ENCODE measurements at regions not wholly inside any gene's neighbourhood (a gene's known extent, or its start where the extent isn't known, plus 50 kb on each side); places are given as distances from the start of the nearest gene placed in this dataset.

DNA sequence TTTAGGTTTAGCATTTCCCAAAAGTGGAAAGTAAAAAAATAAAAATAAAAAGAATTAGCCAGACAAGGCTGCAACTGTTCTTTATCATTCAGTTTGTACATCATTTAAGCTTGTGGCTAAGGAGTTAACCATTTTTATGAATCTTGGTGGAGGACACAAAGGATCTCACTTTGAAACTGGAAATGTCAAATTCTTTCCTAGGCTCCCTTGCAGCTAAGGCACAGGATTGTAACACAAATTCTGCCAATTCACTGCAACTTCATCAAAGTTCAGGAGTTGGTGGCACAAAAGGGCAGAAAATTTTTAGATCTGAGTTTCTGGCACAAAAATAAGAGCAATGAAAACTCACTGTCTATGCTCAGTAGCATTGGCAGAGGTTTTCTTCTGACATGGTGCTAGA lies 211.2 kb upstream of the SYT10 start:
- TF ChIP-seq, protein P1, sequence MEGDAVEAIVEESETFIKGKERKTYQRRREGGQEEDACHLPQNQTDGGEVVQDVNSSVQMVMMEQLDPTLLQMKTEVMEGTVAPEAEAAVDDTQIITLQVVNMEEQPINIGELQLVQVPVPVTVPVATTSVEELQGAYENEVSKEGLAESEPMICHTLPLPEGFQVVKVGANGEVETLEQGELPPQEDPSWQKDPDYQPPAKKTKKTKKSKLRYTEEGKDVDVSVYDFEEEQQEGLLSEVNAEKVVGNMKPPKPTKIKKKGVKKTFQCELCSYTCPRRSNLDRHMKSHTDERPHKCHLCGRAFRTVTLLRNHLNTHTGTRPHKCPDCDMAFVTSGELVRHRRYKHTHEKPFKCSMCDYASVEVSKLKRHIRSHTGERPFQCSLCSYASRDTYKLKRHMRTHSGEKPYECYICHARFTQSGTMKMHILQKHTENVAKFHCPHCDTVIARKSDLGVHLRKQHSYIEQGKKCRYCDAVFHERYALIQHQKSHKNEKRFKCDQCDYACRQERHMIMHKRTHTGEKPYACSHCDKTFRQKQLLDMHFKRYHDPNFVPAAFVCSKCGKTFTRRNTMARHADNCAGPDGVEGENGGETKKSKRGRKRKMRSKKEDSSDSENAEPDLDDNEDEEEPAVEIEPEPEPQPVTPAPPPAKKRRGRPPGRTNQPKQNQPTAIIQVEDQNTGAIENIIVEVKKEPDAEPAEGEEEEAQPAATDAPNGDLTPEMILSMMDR (IDR thresholded peaks at IDR 0.05): no peak
- TF ChIP-seq POLR2AphosphoS5 (IDR thresholded peaks at IDR 0.05): no peak

Data from stomach (tissue), 4 donors.